Endothelial cell of umbilical vein (primary cell): ENCODE measurements at regions not wholly inside any gene's neighbourhood (a gene's known extent, or its start where the extent isn't known, plus 50 kb on each side); places are given as distances from the start of the nearest gene placed in this dataset.

Source experiments
- BruUV-seq: library from RNA; stranded (reverse); fragments of 400-500 nt; replicated peaks from 2 replicates; lab custom pipeline; 2021; lab: Mats Ljungman, UMichigan
- CTCF ChIA-PET: fragments of 300-600, 350-600 bp; sonication (Branson Sonifier 250); formaldehyde crosslinking; loops from one replicate; lab custom pipeline; 2021; ENCODE audit warnings: antibody characterized with exemption, inconsistent platforms; lab: Charles Lee
- POLR2A ChIA-PET: fragments of 300-600, 350-600 bp; sonication (Branson Sonifier 250); formaldehyde crosslinking; loops from one replicate; lab custom pipeline; 2021; ENCODE audit warnings: antibody characterized with exemption, inconsistent platforms; lab: Charles Lee
- DNase-seq: peaks from one replicate; pipeline ENCODE4 v3.0.0-alpha.2; 2011; ENCODE audit warnings: low read depth, low spot score
- FAIRE-seq: peaks from 2 replicates; lab custom pipeline; 2011; peaks lifted over from hg19 to GRCh38; lab: Jason Lieb, UNC
- H2AFZ ChIP-seq: 2 replicates; pipeline ENCODE4 v1.6.0; 2012; ENCODE audit warnings: low read depth, low read length, control low read depth, inconsistent platforms
- H3K27ac ChIP-seq: 2 replicates; pipeline ENCODE4 v1.5.1; 2011; ENCODE audit warnings: low read depth, mild to moderate bottlenecking, control low read depth, low read length, moderate library complexity; ENCODE audit not compliant: insufficient read depth
- H3K27me3 ChIP-seq, 2 experiments: 2 replicates each; pipeline versions ENCODE4 v1.6.0 to v1.6.1; 2011; ENCODE audit warnings: low read length in 2 of 2, mixed read lengths in 1 of 2; ENCODE audit not compliant: control insufficient read depth in 2 of 2, insufficient read depth in 2 of 2
- H3K36me3 ChIP-seq, 2 experiments: 2 replicates in 1 of 2; 3 replicates in 1 of 2; pipeline ENCODE4 v1.5.1; 2011; ENCODE audit warnings: low read length in 2 of 2, mild to moderate bottlenecking in 1 of 2, moderate library complexity in 1 of 2; ENCODE audit not compliant: control insufficient read depth in 2 of 2, insufficient read depth in 2 of 2; ENCODE audit errors: extremely low read depth in 1 of 2
- H3K4me1 ChIP-seq: 3 replicates; pipeline ENCODE4 v1.5.1; 2011; ENCODE audit warnings: mild to moderate bottlenecking, low read length; ENCODE audit not compliant: control insufficient read depth, insufficient read depth; ENCODE audit errors: extremely low read depth
- H3K4me2 ChIP-seq: 2 replicates; pipeline ENCODE4 v1.6.1; 2011; ENCODE audit warnings: low read length, control low read depth, mixed read lengths; ENCODE audit not compliant: insufficient read depth
- H3K4me3 ChIP-seq, 3 experiments: fragments of 200-600 bp in 1 of 3; sonication (generic), shearing (Covaris generic) in 1 of 3; replicated peaks in 1 of 3; 2 replicates each; pipeline ENCODE4 v1.5.1; 2011 to 2016; ENCODE audit warnings: control low read depth in 3 of 3, low read length in 3 of 3, mild to moderate bottlenecking in 2 of 3, inconsistent platforms in 1 of 3, low read depth in 1 of 3, moderate library complexity in 1 of 3; ENCODE audit not compliant: insufficient read depth in 1 of 3
- H3K79me2 ChIP-seq: 2 replicates; pipeline ENCODE4 v1.6.0; 2012; ENCODE audit warnings: low read length, inconsistent platforms; ENCODE audit not compliant: control insufficient read depth, insufficient read depth
- H3K9ac ChIP-seq: replicated peaks from 2 replicates; pipeline ENCODE3; 2011; ENCODE audit warnings: low read length, control low read depth; ENCODE audit not compliant: insufficient read depth; ENCODE audit errors: extremely low read depth
- H3K9me1 ChIP-seq: replicated peaks from 3 replicates; pipeline ENCODE4 v1.6.0; 2011; ENCODE audit warnings: mild to moderate bottlenecking, low read length; ENCODE audit not compliant: control insufficient read depth, insufficient read depth; ENCODE audit errors: extremely low read depth
- H3K9me3 ChIP-seq: replicated peaks from 2 replicates; pipeline ENCODE4 v1.5.1; 2012; ENCODE audit warnings: low read length, inconsistent platforms; ENCODE audit not compliant: control insufficient read depth, insufficient read depth
- H4K20me1 ChIP-seq: replicated peaks from 2 replicates; pipeline ENCODE3; 2011; ENCODE audit warnings: mild to moderate bottlenecking, low read length; ENCODE audit not compliant: control insufficient read depth, insufficient read depth; ENCODE audit errors: extremely low read depth
- CTCF ChIP-seq, 2 donors: IDR thresholded peaks; 1 replicate in 1 of 2; 2 replicates in 1 of 2; pipeline ENCODE4 v1.5.1; 2011; ENCODE audit warnings: low read length in 2 of 2, mild to moderate bottlenecking in 2 of 2, moderate library complexity in 2 of 2, control low read depth in 1 of 2, inconsistent platforms in 1 of 2, low read depth in 1 of 2; ENCODE audit not compliant: insufficient read depth in 1 of 2; ENCODE audit errors: extremely low read depth in 1 of 2
- EZH2 ChIP-seq: IDR thresholded peaks from 2 replicates; pipeline ENCODE4 v1.6.1; 2012; ENCODE audit warnings: borderline replicate concordance, low read depth, mild to moderate bottlenecking, moderate library complexity, low read length, inconsistent platforms; ENCODE audit not compliant: severe bottlenecking
- FOS ChIP-seq: IDR thresholded peaks from 2 replicates; pipeline ENCODE4 v1.6.1; 2011; ENCODE audit warnings: mild to moderate bottlenecking, low read length, moderate library complexity, borderline replicate concordance; ENCODE audit not compliant: insufficient read depth
- GATA2 ChIP-seq: IDR thresholded peaks from 2 replicates; pipeline ENCODE4 v1.7.0; 2011; ENCODE audit warnings: low read depth, mild to moderate bottlenecking, moderate library complexity, mixed read lengths, low read length; ENCODE audit not compliant: insufficient read length, insufficient read depth
- JUN ChIP-seq: IDR thresholded peaks from 2 replicates; pipeline ENCODE4 v1.6.1; 2011; ENCODE audit warnings: borderline replicate concordance, low read depth; ENCODE audit not compliant: insufficient read length, insufficient read depth
- MAX ChIP-seq: IDR thresholded peaks from 2 replicates; pipeline ENCODE4 v1.6.1; 2011; ENCODE audit not compliant: insufficient read depth, insufficient read length
- MYC ChIP-seq: IDR thresholded peaks from one replicate; pipeline ENCODE4 v1.6.1; 2011; ENCODE audit warnings: mild to moderate bottlenecking, low read depth, low read length
- POLR2A ChIP-seq: IDR thresholded peaks from 2 replicates; pipeline ENCODE4 v1.6.1; 2012; ENCODE audit warnings: low read depth, mild to moderate bottlenecking, control low read depth, low read length
- POLR2AphosphoS5 ChIP-seq: IDR thresholded peaks from 2 replicates; pipeline ENCODE4 v1.6.1; 2012; ENCODE audit warnings: low read depth, mild to moderate bottlenecking, control low read depth, low read length, moderate library complexity; ENCODE audit not compliant: insufficient read depth
- dilution Hi-C: fragments of 300-500 bp; cut with MboI; formaldehyde crosslinking; loops from one replicate; pipeline ENCODE4 v1.15.0; 2019; ENCODE audit warnings: low sequenced_read_pairs; ENCODE audit not compliant: extremely low pct_ligation_motif_present
- intact Hi-C: fragments of 100-400 bp; cut with micrococcal nuclease; formaldehyde crosslinking; loops from one replicate; pipeline ENCODE4 v1.10.0; 2022

- no peaks in the 10 kb centered on the region for H3K9me1 ChIP-seq
- H3K27ac ChIP-seq = no peak overlapping the region
- no peaks in the 10 kb centered on the region for H4K20me1 ChIP-seq
- no peaks in the 10 kb centered on the region for H3K79me2 ChIP-seq
- DNase-seq (no peak), FAIRE-seq (no peak)
- no peak overlapping the region for H2AFZ ChIP-seq
- no TSS peak for BruUV-seq
- dilution Hi-C loops = no loop called here
- intact Hi-C loops = no loop called here
- CTCF ChIA-PET = no interaction called here
- no peaks in the 10 kb centered on the region for H3K27me3 ChIP-seq
- POLR2A ChIA-PET = no interaction called here
- no peaks in the 10 kb centered on the region for H3K36me3 ChIP-seq
- no peaks in the 10 kb centered on the region for H3K4me1 ChIP-seq
- H3K4me3 ChIP-seq = no peak overlapping the region
- no peak overlapping the region for H3K9ac ChIP-seq
- H3K9me3 ChIP-seq = no peaks in the 10 kb centered on the region
- H3K4me2 ChIP-seq = no peak overlapping the region
- TF ChIP-seq FOS = no peak
- TF ChIP-seq GATA2 = no peak
- TF ChIP-seq POLR2A = no peak
- no peak for TF ChIP-seq CTCF (IDR thresholded peaks at IDR 0.05; ENCODE audit: extremely low read depth in 1 of 2, insufficient read depth in 1 of 2, low read depth in 1 of 2, low read length in 2 of 2)
- TF ChIP-seq POLR2AphosphoS5 = no peak
- no peak for TF ChIP-seq JUN
- no peak for TF ChIP-seq MAX
- TF ChIP-seq MYC = no peak
- no peak for TF ChIP-seq EZH2
These were observed 513.0 kb downstream of the GALR1 start for GRCh38 chr18:77762642-77763041.
